H1 (cell line): ENCODE measurements at regions not wholly inside any gene's neighbourhood (a gene's known extent, or its start where the extent isn't known, plus 50 kb on each side); places are given as distances from the start of the nearest gene placed in this dataset.

Experiments used
- CTCF ChIA-PET: fragments of 300-600 bp; sonication (Branson Sonifier 250); formaldehyde crosslinking; loops from one replicate; lab custom pipeline; 2021; ENCODE audit not compliant: partially characterized antibody; lab: Charles Lee
- POLR2A ChIA-PET: fragments of 300-600 bp; sonication (Branson Sonifier 250); formaldehyde crosslinking; loops from one replicate; lab custom pipeline; 2021; ENCODE audit warnings: inconsistent platforms; ENCODE audit not compliant: partially characterized antibody; lab: Charles Lee
- DNase-seq, 2 experiments: peaks; one replicate each; pipeline versions ENCODE4 v3.0.0 to v3.0.0-alpha.2; 2010 to 2022; ENCODE audit warnings: low spot score in 2 of 2, low read depth in 1 of 2, mixed read lengths in 1 of 2
- FAIRE-seq: peaks from 2 replicates; lab custom pipeline; 2011; peaks lifted over from hg19 to GRCh38; lab: Jason Lieb, UNC
- H2AFZ ChIP-seq: 2 replicates; pipeline ENCODE4 v1.8.1; 2012; ENCODE audit warnings: low read length, inconsistent platforms
- H2AK5ac ChIP-seq: 2 replicates; pipeline ENCODE4 v1.6.1; 2013; ENCODE audit warnings: low read depth, low read length
- H2BK120ac ChIP-seq: replicated peaks from 2 replicates; pipeline ENCODE3; 2013; ENCODE audit warnings: low read depth, low read length, inconsistent platforms
- H2BK12ac ChIP-seq: 2 replicates; pipeline ENCODE4 v1.6.1; 2013; ENCODE audit warnings: low read depth, low read length
- H2BK15ac ChIP-seq: 2 replicates; pipeline ENCODE4 v1.6.1; 2013; ENCODE audit warnings: low read length
- H2BK20ac ChIP-seq: 2 replicates; pipeline ENCODE4 v1.6.1; 2013; ENCODE audit warnings: low read length
- H2BK5ac ChIP-seq: 2 replicates; pipeline ENCODE4 v1.6.1; 2013; ENCODE audit warnings: low read depth, low read length
- H3K14ac ChIP-seq: 2 replicates; pipeline ENCODE4 v1.6.1; 2013; ENCODE audit warnings: inconsistent platforms; ENCODE audit not compliant: insufficient read length
- H3K18ac ChIP-seq: 2 replicates; pipeline ENCODE4 v1.6.1; 2013; ENCODE audit warnings: low read length; ENCODE audit errors: extremely low read depth
- H3K23ac ChIP-seq: 2 replicates; pipeline ENCODE4 v1.6.1; 2013; ENCODE audit warnings: inconsistent platforms; ENCODE audit not compliant: insufficient read length
- H3K23me2 ChIP-seq: 2 replicates; pipeline ENCODE4 v1.6.1; 2013; ENCODE audit warnings: low read depth, low read length
- H3K27ac ChIP-seq: 2 replicates; pipeline ENCODE4 v1.6.1; 2011; ENCODE audit warnings: low read depth, low read length, inconsistent platforms
- H3K27me3 ChIP-seq, 4 experiments: replicated peaks in 1 of 4; 1 replicate in 1 of 4; 2 replicates in 3 of 4; pipeline versions ENCODE4 v1.6.1 to v1.8.1; 2011 to 2013; ENCODE audit warnings: low read length in 3 of 4, mild to moderate bottlenecking in 3 of 4, inconsistent platforms in 2 of 4, mixed read lengths in 2 of 4, moderate library complexity in 1 of 4; ENCODE audit not compliant: control insufficient read depth in 3 of 4, insufficient read depth in 3 of 4; ENCODE audit errors: extremely low read depth in 1 of 4
- H3K36me3 ChIP-seq, 4 experiments: 2 replicates each; pipeline versions ENCODE4 v1.6.1 to v1.8.1; 2011 to 2013; ENCODE audit warnings: mild to moderate bottlenecking in 4 of 4, low read length in 3 of 4, moderate library complexity in 2 of 4, control low read depth in 1 of 4, inconsistent platforms in 1 of 4; ENCODE audit not compliant: insufficient read depth in 4 of 4, control insufficient read depth in 2 of 4
- H3K4ac ChIP-seq: replicated peaks from 2 replicates; pipeline ENCODE3; 2013; ENCODE audit warnings: low read length, low read depth, mixed read lengths, inconsistent platforms; ENCODE audit not compliant: insufficient read length
- H3K4me1 ChIP-seq, 4 experiments: replicated peaks in 1 of 4; 1 replicate in 1 of 4; 2 replicates in 3 of 4; pipeline versions ENCODE4 v1.6.1 to v1.8.1; 2011 to 2013; ENCODE audit warnings: low read length in 3 of 4, inconsistent platforms in 2 of 4, mixed read lengths in 1 of 4; ENCODE audit not compliant: insufficient read depth in 4 of 4, control insufficient read depth in 3 of 4
- H3K4me2 ChIP-seq, 2 experiments: 2 replicates each; pipeline versions ENCODE4 v1.6.1 to v1.8.1; 2011 to 2013; ENCODE audit warnings: low read depth in 2 of 2, low read length in 2 of 2, control low read depth in 1 of 2, inconsistent platforms in 1 of 2, mild to moderate bottlenecking in 1 of 2; ENCODE audit not compliant: insufficient read depth in 1 of 2
- H3K4me3 ChIP-seq, 4 experiments: fragments of 200-600, 300-600 bp in 1 of 4; sonication (generic), shearing (Covaris generic), sonication (Bioruptor Twin) in 1 of 4; 2 replicates each; pipeline versions ENCODE4 v1.5.1 to v1.8.1; 2011 to 2016; ENCODE audit warnings: low read length in 4 of 4, low read depth in 3 of 4, control low read depth in 2 of 4, inconsistent platforms in 2 of 4, mild to moderate bottlenecking in 2 of 4, mixed read lengths in 1 of 4, moderate library complexity in 1 of 4; ENCODE audit not compliant: insufficient read depth in 2 of 4; ENCODE audit errors: extremely low read depth in 1 of 4
- H3K56ac ChIP-seq: replicated peaks from 2 replicates; pipeline ENCODE3; 2013; ENCODE audit warnings: low read depth, mild to moderate bottlenecking, mixed read lengths, low read length, inconsistent platforms; ENCODE audit not compliant: insufficient read length
- H3K79me1 ChIP-seq: 2 replicates; pipeline ENCODE4 v1.6.1; 2013; ENCODE audit warnings: low read depth, low read length, control low read depth
- H3K79me2 ChIP-seq, 2 experiments: 2 replicates each; pipeline versions ENCODE4 v1.6.1 to v1.8.1; 2012 to 2013; ENCODE audit warnings: low read length in 2 of 2, mild to moderate bottlenecking in 2 of 2, inconsistent platforms in 1 of 2; ENCODE audit not compliant: insufficient read depth in 2 of 2, control insufficient read depth in 1 of 2
- H3K9ac ChIP-seq, 4 experiments: replicated peaks in 1 of 4; 1 replicate in 1 of 4; 2 replicates in 3 of 4; pipeline versions ENCODE4 v1.6.1 to v1.8.1; 2011 to 2013; ENCODE audit warnings: low read depth in 3 of 4, low read length in 3 of 4, control low read depth in 2 of 4, mild to moderate bottlenecking in 2 of 4, moderate library complexity in 2 of 4, inconsistent platforms in 1 of 4; ENCODE audit errors: extremely low read depth in 1 of 4
- H3K9me3 ChIP-seq, 2 experiments: 2 replicates each; pipeline versions ENCODE4 v1.6.1 to v1.8.1; 2012 to 2013; ENCODE audit warnings: mild to moderate bottlenecking in 2 of 2, moderate library complexity in 2 of 2, control low read depth in 1 of 2, inconsistent platforms in 1 of 2, low read depth in 1 of 2, low read length in 1 of 2, mixed read lengths in 1 of 2; ENCODE audit not compliant: insufficient read depth in 2 of 2
- H4K20me1 ChIP-seq, 2 experiments: replicated peaks in 1 of 2; 2 replicates each; pipeline versions ENCODE3 to v1.8.1; 2011 to 2013; ENCODE audit warnings: inconsistent platforms in 2 of 2, low read length in 2 of 2, mild to moderate bottlenecking in 1 of 2; ENCODE audit not compliant: insufficient read depth in 2 of 2, control insufficient read depth in 1 of 2
- H4K5ac ChIP-seq: 2 replicates; pipeline ENCODE4 v1.6.1; 2013; ENCODE audit warnings: low read length, low read depth, mixed read lengths, inconsistent platforms; ENCODE audit not compliant: insufficient read length
- H4K8ac ChIP-seq: 2 replicates; pipeline ENCODE4 v1.8.0; 2013; ENCODE audit warnings: mild to moderate bottlenecking, moderate library complexity, low read length, inconsistent platforms; ENCODE audit not compliant: insufficient read depth; ENCODE audit errors: extremely low read depth
- H4K91ac ChIP-seq: replicated peaks from 2 replicates; pipeline ENCODE3; 2013; ENCODE audit warnings: low read length, mixed read lengths, inconsistent platforms; ENCODE audit not compliant: insufficient read length
- JUND ChIP-seq: IDR thresholded peaks from 2 replicates; pipeline ENCODE4 v1.6.1; 2011; ENCODE audit warnings: mild to moderate bottlenecking, improper control_type of control experiment, low read length
- WGBS, 2 experiments: shearing (Covaris generic) in 1 of 2; methylation state at CpG; one replicate each; pipeline versions ENCODE4 v1.1.6 to v1.1.7; 2013 to 2015; ENCODE audit warnings: low lambda C conversion rate in 2 of 2, mixed read lengths in 2 of 2, inconsistent platforms in 1 of 2, low coverage in 1 of 2, missing lambda C conversion rate in 1 of 2; ENCODE audit not compliant: insufficient replicate concordance in 2 of 2, insufficient coverage in 1 of 2, insufficient read length in 1 of 2; ENCODE audit errors: extremely low coverage in 1 of 2, missing lambda C conversion rate in 1 of 2; 5-methylcytosine and 5-hydroxymethylcytosine counted together

GRCh38 chr5:158115468-158115867 lies 256.5 kb upstream of the CLINT1 start:
- H3K79me2 ChIP-seq: no peaks in the 10 kb centered on the region
- no peak overlapping the region for H3K27ac ChIP-seq
- H4K20me1 ChIP-seq: no peaks in the 10 kb centered on the region
- no peak overlapping the region for H2BK5ac ChIP-seq
- peaks cover 0 to 1% (median 0%) of the 10 kb centered on the region in 4 experiments; a peak in 1 of 7 replicates for H3K27me3 ChIP-seq
- H2BK120ac ChIP-seq: no peak overlapping the region
- H2BK20ac ChIP-seq: no peak overlapping the region
- no peak overlapping the region for H3K4ac ChIP-seq
- no peak overlapping the region for H4K8ac ChIP-seq
- DNase-seq (no peak), FAIRE-seq (no peak)
- no peak overlapping the region for H3K18ac ChIP-seq
- no peak overlapping the region for H3K4me3 ChIP-seq
- no peaks in the 10 kb centered on the region for H3K4me1 ChIP-seq
- no peak overlapping the region for H3K56ac ChIP-seq
- no peak overlapping the region for H3K4me2 ChIP-seq
- H4K91ac ChIP-seq: no peak overlapping the region
- no peak overlapping the region for H3K14ac ChIP-seq
- H3K23me2 ChIP-seq: no peaks in the 10 kb centered on the region
- no peak overlapping the region for H2AFZ ChIP-seq
- no peaks in the 10 kb centered on the region for H3K9me3 ChIP-seq
- H3K23ac ChIP-seq: no peak overlapping the region
- H4K5ac ChIP-seq: no peak overlapping the region
- no peak overlapping the region for H2AK5ac ChIP-seq
- CTCF ChIA-PET: no interaction called here
- no peak overlapping the region for H2BK15ac ChIP-seq
- TF ChIP-seq JUND: no peak
- TF ChIP-seq, all 59 proteins: peak for 0
- Histone ChIP-seq H2BK12ac (no peak overlapping the region), H3K79me1 (no peaks in the 10 kb centered on the region), H3K36me3 (no peaks in the 10 kb centered on the region), H3K9ac (no peak overlapping the region)
- POLR2A ChIA-PET: no interaction called here
- WGBS, 2 experiments: 87% methylated on average over 1 of the region's 1 CpG; no CpG with 5 or more reads in 1 of the 2 experiments
